Panc1 (cell line): ENCODE measurements at regions not wholly inside any gene's neighbourhood (a gene's known extent, or its start where the extent isn't known, plus 50 kb on each side); places are given as distances from the start of the nearest gene placed in this dataset.

Source experiments
- CTCF ChIP-seq: fragments of 450-650 bp; IDR thresholded peaks from 2 replicates; pipeline ENCODE4 v1.5.1; 2017; ENCODE audit warnings: mild to moderate bottlenecking
- POLR2AphosphoS5 ChIP-seq: IDR thresholded peaks from 2 replicates; pipeline ENCODE4 v1.6.1; 2012; ENCODE audit warnings: mild to moderate bottlenecking, low read depth, low read length, moderate library complexity
- SIN3A ChIP-seq: IDR thresholded peaks from 2 replicates; pipeline ENCODE4 v1.6.1; 2012; ENCODE audit warnings: low read depth, mild to moderate bottlenecking, low read length, moderate library complexity, borderline replicate concordance; ENCODE audit not compliant: insufficient read depth
- TCF7L2 ChIP-seq: IDR thresholded peaks from 2 replicates; pipeline ENCODE4 v1.6.1; 2011; ENCODE audit warnings: mild to moderate bottlenecking, low read depth, low read length, inconsistent platforms
- TF ChIP-seq, protein P1 (sequence below), 2 experiments: IDR thresholded peaks; 2 replicates each; pipeline ENCODE4 v1.6.1; 2011 to 2012; ENCODE audit warnings: low read depth in 2 of 2, control low read depth in 1 of 2, low read length in 1 of 2, mild to moderate bottlenecking in 1 of 2, moderate library complexity in 1 of 2; ENCODE audit not compliant: insufficient read depth in 1 of 2

GRCh38 chr7:46479680-46480079 lies 558.6 kb upstream of the IGFBP3 start:
- no peak for TF ChIP-seq POLR2AphosphoS5
- no peak for TF ChIP-seq CTCF
- TF ChIP-seq SIN3A = no peak
- TF ChIP-seq, protein P1, sequence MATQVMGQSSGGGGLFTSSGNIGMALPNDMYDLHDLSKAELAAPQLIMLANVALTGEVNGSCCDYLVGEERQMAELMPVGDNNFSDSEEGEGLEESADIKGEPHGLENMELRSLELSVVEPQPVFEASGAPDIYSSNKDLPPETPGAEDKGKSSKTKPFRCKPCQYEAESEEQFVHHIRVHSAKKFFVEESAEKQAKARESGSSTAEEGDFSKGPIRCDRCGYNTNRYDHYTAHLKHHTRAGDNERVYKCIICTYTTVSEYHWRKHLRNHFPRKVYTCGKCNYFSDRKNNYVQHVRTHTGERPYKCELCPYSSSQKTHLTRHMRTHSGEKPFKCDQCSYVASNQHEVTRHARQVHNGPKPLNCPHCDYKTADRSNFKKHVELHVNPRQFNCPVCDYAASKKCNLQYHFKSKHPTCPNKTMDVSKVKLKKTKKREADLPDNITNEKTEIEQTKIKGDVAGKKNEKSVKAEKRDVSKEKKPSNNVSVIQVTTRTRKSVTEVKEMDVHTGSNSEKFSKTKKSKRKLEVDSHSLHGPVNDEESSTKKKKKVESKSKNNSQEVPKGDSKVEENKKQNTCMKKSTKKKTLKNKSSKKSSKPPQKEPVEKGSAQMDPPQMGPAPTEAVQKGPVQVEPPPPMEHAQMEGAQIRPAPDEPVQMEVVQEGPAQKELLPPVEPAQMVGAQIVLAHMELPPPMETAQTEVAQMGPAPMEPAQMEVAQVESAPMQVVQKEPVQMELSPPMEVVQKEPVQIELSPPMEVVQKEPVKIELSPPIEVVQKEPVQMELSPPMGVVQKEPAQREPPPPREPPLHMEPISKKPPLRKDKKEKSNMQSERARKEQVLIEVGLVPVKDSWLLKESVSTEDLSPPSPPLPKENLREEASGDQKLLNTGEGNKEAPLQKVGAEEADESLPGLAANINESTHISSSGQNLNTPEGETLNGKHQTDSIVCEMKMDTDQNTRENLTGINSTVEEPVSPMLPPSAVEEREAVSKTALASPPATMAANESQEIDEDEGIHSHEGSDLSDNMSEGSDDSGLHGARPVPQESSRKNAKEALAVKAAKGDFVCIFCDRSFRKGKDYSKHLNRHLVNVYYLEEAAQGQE (IDR thresholded peaks at IDR 0.05; ENCODE audit: insufficient read depth in 1 of 2, low read depth in 2 of 2, low read length in 1 of 2) = no peak
- TF ChIP-seq TCF7L2 = no peak
